ENCODE measurements at regions not wholly inside any gene's neighbourhood (a gene's known extent, or its start where the extent isn't known, plus 50 kb on each side); places are given as distances from the start of the nearest gene placed in this dataset.

GRCh38 chr4:43242606-43243005, 350.1 kb downstream of the GRXCR1 start:
- no peak overlapping the region for H3K27ac ChIP-seq
- no peak for DNase-seq (ENCODE audit: low read depth, low spot score)

DNA sequence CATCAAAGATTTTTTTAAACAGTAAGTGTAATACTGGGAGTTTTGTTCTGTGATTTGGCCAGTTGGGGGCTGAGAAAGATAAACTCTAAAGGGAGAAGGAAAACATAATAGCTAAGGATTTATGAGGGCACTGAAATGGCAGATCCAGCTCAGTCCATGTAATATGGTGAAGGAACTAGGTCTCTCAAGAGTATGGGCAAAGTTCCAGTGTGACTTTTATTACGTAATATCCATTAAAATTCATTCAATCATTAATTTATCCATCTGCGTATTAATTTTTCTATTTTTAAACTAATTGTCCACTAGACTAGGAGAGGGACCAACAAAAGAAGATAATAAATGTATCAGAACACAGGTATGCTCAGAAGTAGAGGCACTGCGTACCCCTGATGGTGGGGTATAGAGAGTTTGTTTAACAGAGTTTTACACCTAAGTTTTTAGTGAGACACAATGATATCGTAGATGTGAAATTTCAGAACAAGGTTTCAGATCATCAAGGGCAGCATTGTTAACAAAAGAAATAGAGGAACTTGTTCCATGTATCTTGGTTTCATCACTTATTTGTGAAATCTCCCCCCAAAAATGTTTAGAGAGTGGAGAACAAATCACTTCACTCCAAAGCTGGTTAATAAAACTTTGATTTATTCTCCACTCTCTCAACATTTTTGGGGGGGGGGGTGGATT, 351.1 kb downstream of the GRXCR1 start:
- H3K27ac ChIP-seq: no peak overlapping the region
- DNase-seq (ENCODE audit: low read depth, low spot score): no peak

DNA sequence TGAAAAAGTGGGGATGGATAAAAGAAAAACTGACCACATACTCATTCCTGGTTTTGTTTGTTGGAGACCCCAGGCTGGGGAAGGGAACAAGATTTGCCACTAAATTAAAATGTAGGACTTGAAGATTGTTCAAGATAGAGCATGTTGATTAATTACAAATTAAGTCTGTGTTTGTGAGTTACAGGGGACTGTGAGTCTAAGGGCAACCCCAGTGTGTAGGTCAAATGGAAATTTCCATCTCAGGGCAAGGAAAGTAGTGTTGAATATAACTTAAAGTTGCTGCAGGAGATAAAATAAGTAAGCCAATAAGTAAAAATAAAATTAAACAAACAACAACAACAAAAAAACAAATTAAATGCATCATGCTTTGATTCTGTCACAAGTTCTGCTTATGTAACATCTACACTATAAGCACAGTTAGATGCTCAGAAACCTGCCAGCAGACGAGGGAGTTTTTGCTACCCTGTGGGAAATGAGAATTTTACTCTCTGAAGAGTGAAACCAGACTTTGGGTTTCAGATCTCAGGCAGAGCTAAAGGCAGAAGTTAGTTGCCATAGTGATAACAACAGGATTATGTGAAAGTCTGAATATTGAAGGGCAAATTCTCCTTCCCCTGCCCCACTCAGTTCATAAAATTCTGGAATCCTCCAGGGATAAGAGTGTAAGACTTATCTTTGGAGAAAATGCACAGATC, 352.3 kb downstream of the GRXCR1 start:
- DNase-seq (ENCODE audit: low read depth, low spot score): no peak
- no peak overlapping the region for H3K27ac ChIP-seq

- no peak for DNase-seq (ENCODE audit: low read depth, low spot score)
- no peak overlapping the region for H3K27ac ChIP-seq
These were observed 359.3 kb downstream of the GRXCR1 start for GRCh38 chr4:43251841-43252240.

GRCh38 chr4:43253541-43253940, 361.0 kb downstream of the GRXCR1 start:
- no peak for DNase-seq (ENCODE audit: low read depth, low spot score)
- no peak overlapping the region for H3K27ac ChIP-seq

DNA sequence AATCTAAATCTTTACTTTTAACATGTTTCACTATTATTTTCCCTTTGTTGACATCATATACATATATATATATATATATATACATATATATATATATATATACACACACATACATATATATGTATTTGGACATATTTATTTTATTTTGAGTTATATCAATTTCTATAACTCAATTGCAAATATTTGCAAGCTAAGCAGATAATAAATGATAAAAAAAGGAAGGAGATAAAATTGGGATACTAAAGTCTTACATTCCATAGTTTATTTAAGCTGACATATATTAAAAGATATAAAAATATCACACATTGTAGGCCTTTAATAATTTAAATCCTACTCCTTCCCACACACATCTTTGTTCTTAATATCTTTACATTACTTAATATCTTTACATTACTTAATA, 372.2 kb downstream of the GRXCR1 start:
- DNase-seq (ENCODE audit: low read depth, low spot score): no peak
- H3K27ac ChIP-seq: no peak overlapping the region

DNA sequence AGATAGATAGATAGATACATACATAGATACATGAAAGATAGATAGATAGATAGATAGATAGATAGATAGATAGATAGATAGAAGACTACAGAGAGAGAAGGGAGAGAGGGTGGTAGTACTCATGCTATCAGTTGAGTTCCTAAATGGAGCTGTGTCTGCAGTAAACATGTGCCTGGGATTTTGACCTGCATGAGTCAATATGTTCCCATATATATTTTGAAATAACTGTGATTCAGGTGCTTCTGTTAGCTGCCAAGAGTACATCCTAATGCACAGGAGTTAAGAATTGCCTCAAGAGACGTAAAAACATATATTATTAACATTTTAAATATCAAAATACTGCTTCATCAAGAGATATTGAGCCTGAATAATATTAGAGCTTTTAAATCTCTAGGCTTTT, 379.4 kb downstream of the GRXCR1 start:
- H3K27ac ChIP-seq: no peak overlapping the region
- no peak for DNase-seq (ENCODE audit: low read depth, low spot score)

DNA sequence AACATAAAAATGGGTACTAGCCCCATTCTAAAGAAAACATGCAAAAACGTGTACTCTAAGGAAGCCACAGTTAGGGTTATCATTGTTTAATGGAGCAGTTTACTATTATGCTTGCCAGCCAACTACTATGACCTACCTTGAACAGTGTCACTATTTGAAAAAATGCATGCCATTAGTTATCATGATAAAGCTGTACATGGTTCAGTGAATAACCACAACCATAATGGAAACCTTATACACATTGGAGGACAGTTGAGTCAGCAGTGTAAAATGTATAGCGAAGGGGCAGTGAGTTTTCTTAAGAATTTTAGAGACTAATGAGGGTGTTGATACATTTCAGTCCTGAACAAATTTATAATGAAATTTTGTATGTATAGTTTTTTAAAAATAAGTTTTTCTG, 381.9 kb downstream of the GRXCR1 start:
- DNase-seq (ENCODE audit: low read depth, low spot score): no peak
- H3K27ac ChIP-seq: no peak overlapping the region

- no peak overlapping the region for H3K27ac ChIP-seq
These were observed 383.3 kb downstream of the GRXCR1 start for GRCh38 chr4:43275779-43276178.

DNA sequence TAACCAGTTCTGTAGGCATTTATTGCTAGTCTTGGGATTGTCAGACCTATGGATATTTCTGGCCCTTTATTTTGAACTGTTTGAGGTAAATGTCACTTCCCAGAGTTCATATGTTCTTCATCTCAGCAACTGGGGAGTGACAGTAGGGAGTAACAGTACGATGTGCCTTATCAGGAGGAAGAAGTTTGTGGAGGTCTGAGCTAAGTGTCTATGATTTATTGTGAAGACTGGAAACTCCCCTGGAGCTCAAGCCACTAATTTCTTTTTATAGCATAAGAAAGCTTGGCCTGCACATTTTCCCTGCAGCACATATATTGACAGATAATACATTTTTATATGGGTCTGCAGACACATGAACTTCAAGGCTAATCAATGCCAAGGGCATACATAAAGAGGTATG, 383.8 kb downstream of the GRXCR1 start:
- H3K27ac ChIP-seq: no peak overlapping the region
- DNase-seq (ENCODE audit: low read depth, low spot score): no peak

More at GRCh38 chr4:43275779-43276178, 383.3 kb downstream of the GRXCR1 start:
- no peak for DNase-seq (ENCODE audit: low read depth, low spot score)

- H3K27ac ChIP-seq: no peak overlapping the region
- no peak for DNase-seq (ENCODE audit: low read depth, low spot score)
These were observed 384.5 kb downstream of the GRXCR1 start for GRCh38 chr4:43277003-43277402.

DNA sequence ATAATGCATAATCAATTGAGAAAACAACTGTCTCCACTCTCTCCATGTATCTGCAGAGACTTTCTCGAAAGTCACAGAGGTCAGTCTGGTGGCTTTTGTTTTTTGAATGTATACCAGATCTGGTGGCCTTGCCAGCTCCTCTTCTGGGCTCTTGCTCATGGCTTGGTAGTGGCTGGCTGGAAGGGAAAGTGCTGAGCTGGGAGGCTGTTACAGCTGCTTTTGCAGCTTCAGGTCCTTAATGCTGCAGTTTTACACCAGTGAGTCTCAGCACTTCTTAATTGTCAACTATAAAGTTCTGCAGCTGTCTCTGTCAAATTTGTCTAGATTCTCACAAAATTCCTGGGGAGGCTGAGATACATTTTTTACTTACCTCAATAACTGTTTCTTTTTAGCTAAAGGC, 390.0 kb downstream of the GRXCR1 start:
- no peak for DNase-seq (ENCODE audit: low read depth, low spot score)
- no peak overlapping the region for H3K27ac ChIP-seq

- DNase-seq (ENCODE audit: low read depth, low spot score): no peak
- no peak overlapping the region for H3K27ac ChIP-seq
These were observed 393.6 kb downstream of the GRXCR1 start for GRCh38 chr4:43286137-43286536.

DNA sequence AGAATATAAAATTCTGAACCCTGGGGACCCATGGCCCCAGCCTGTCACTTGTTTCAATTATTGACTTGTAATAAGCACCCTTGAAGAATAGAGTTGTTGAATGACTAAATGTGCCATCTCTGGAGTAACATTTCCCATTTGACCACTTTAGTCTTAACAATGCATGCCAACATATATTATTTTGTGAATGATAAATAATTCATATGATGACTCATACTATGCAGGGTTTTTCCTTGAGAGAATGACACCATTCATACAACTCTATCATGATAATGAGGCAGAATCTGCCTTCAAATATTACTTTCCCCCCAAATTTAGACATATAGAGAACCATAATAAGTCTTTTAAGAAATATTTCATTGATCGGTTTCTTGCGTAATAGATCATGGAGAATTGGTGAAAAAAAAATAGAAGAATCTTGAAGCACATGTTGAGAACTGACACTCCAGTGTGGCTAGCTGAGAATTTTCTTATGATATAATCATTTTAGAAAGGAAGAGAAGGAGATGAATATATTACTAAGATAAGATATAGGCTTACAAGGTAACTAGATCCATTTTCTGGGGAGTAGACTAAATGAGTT, 404.5 kb downstream of the GRXCR1 start:
- no peak overlapping the region for H3K27ac ChIP-seq
- DNase-seq (ENCODE audit: low read depth, low spot score): no peak

GRCh38 chr4:43316813-43317212, 424.3 kb downstream of the GRXCR1 start:
- DNase-seq (ENCODE audit: low read depth, low spot score): no peak
- no peak overlapping the region for H3K27ac ChIP-seq

GRCh38 chr4:43325220-43325967, 432.9 kb downstream of the GRXCR1 start:
- H3K27ac ChIP-seq: no peak overlapping the region
- DNase-seq (ENCODE audit: low read depth, low spot score): no peak

DNA sequence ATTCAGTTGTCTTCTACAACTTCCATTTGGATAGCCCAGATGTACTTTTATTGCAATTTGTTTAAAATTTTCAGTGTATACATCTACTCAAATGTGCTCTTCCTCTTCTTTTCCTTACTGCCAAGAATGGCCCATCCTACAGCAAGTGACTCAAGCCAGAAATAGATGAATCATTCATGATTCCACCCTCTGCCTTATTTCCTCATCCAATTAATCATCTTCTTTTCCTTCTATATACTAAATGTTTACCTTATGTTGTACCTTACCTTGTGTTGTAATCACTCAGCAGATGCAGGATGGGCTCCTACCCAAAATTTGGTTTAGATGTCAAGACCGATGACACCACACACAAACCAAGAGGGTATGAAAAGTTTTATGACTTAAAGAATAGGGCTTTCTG, 437.8 kb downstream of the GRXCR1 start:
- H3K27ac ChIP-seq: peak overlapping the region; percentile 81
- DNase-seq (ENCODE audit: low read depth, low spot score): peak; percentile 58

- DNase-seq (ENCODE audit: low read depth, low spot score): no peak
- peak overlapping the region; percentile 81 for H3K27ac ChIP-seq
These were observed 438.9 kb downstream of the GRXCR1 start for GRCh38 chr4:43331226-43332051.

GRCh38 chr4:43332052-43332425, 439.5 kb downstream of the GRXCR1 start:
- DNase-seq (ENCODE audit: low read depth, low spot score): no peak
- peak overlapping the region; percentile 81 for H3K27ac ChIP-seq

- H3K27ac ChIP-seq: peak overlapping the region; percentile 71
- no peak for DNase-seq (ENCODE audit: low read depth, low spot score)
These were observed 445.2 kb downstream of the GRXCR1 start for GRCh38 chr4:43337707-43338106.

Data from epithelial cell of prostate (primary cell).